ENCODE measurements at regions not wholly inside any gene's neighbourhood (a gene's known extent, or its start where the extent isn't known, plus 50 kb on each side); places are given as distances from the start of the nearest gene placed in this dataset.
"Not testable (repeated sequence)": the region's sequence is repeated elsewhere in the genome, so short reads cannot be mapped to it uniquely, and the experiment has no call there.

DNA sequence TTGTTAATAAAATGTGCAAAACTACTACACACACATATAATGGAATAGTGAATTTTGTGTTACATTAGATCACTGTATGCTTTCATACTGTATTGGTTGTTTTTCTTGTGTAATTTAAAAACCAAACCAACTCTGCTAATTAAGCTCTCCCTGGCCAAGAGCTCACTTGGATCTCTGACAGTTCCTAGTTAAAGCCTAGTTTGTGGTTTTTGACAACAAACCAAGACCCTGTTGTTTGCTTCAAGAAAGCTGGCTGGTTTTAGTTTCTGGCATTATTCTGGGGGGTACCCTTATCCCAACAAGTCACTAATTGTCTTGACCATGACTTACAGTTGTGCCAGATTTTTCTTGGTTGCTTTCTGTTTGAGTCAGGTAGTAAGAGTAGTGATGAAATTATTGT lies 121.4 kb upstream of the CXorf66 start:
- Histone ChIP-seq H3K4me1 (ENCODE audit: control insufficient read depth in 4 of 4, insufficient read depth in 4 of 4, low read length in 3 of 4) (peaks cover 1 to 7% (median 4%) of the 10 kb centered on the region in 4 donors), H3K4me3 (ENCODE audit: low read depth in 1 of 3, low read length in 3 of 3) (no peak overlapping the region), H3K9me3 (ENCODE audit: control insufficient read depth in 4 of 4, low read length in 3 of 4) (no peaks in the 10 kb centered on the region), H3K27me3 (ENCODE audit: control insufficient read depth in 4 of 4, insufficient read depth in 4 of 4, low read length in 3 of 4) (peaks cover 0 to 5% (median 0%) of the 10 kb centered on the region in 4 donors), H3K27ac (ENCODE audit: low read depth in 1 of 2, low read length in 2 of 2) (no peak overlapping the region), H3K9ac (ENCODE audit: low read depth in 1 of 2, low read length in 2 of 2) (no peak overlapping the region), H3K36me3 (ENCODE audit: control insufficient read depth in 4 of 4, insufficient read depth in 3 of 4, low read depth in 1 of 4, low read length in 3 of 4) (no peaks in the 10 kb centered on the region)
- no peak for TF ChIP-seq NR2F2 (IDR thresholded peaks at IDR 0.05)
- TF ChIP-seq HNF4G (IDR thresholded peaks at IDR 0.05): no peak
- TF ChIP-seq SP1 (IDR thresholded peaks at IDR 0.05): no peak
- TF ChIP-seq ZBTB33 (IDR thresholded peaks at IDR 0.05): no peak
- TF ChIP-seq ATF3 (IDR thresholded peaks at IDR 0.05): no peak
- TF ChIP-seq FOXA1 (IDR thresholded peaks at IDR 0.05): no peak
- TF ChIP-seq, protein P1, sequence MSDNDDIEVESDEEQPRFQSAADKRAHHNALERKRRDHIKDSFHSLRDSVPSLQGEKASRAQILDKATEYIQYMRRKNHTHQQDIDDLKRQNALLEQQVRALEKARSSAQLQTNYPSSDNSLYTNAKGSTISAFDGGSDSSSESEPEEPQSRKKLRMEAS (IDR thresholded peaks at IDR 0.05): no peak
- no peak for TF ChIP-seq RAD21 (IDR thresholded peaks at IDR 0.05)
- no peak for TF ChIP-seq FOXA2 (IDR thresholded peaks at IDR 0.05)
- TF ChIP-seq YY1 (IDR thresholded peaks at IDR 0.05): no peak
- no peak for TF ChIP-seq HNF4A (conservative IDR thresholded peaks at IDR 0.05)
- TF ChIP-seq RXRA (IDR thresholded peaks at IDR 0.05): no peak
- TF ChIP-seq EGR1 (IDR thresholded peaks at IDR 0.05; ENCODE audit: low read depth in 2 of 2): no peak
- TF ChIP-seq CTCF (IDR thresholded peaks at IDR 0.05; ENCODE audit: low read depth, low read length, missing input control): no peak
- TF ChIP-seq, protein P2, sequence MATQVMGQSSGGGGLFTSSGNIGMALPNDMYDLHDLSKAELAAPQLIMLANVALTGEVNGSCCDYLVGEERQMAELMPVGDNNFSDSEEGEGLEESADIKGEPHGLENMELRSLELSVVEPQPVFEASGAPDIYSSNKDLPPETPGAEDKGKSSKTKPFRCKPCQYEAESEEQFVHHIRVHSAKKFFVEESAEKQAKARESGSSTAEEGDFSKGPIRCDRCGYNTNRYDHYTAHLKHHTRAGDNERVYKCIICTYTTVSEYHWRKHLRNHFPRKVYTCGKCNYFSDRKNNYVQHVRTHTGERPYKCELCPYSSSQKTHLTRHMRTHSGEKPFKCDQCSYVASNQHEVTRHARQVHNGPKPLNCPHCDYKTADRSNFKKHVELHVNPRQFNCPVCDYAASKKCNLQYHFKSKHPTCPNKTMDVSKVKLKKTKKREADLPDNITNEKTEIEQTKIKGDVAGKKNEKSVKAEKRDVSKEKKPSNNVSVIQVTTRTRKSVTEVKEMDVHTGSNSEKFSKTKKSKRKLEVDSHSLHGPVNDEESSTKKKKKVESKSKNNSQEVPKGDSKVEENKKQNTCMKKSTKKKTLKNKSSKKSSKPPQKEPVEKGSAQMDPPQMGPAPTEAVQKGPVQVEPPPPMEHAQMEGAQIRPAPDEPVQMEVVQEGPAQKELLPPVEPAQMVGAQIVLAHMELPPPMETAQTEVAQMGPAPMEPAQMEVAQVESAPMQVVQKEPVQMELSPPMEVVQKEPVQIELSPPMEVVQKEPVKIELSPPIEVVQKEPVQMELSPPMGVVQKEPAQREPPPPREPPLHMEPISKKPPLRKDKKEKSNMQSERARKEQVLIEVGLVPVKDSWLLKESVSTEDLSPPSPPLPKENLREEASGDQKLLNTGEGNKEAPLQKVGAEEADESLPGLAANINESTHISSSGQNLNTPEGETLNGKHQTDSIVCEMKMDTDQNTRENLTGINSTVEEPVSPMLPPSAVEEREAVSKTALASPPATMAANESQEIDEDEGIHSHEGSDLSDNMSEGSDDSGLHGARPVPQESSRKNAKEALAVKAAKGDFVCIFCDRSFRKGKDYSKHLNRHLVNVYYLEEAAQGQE (IDR thresholded peaks at IDR 0.05): no peak
- TF ChIP-seq JUND (IDR thresholded peaks at IDR 0.05): no peak
- TF ChIP-seq GABPA (IDR thresholded peaks at IDR 0.05 in 1 of 2, conservative IDR thresholded peaks at IDR 0.05 in 1 of 2): no peak
- no peak for DNase-seq (ENCODE audit: low spot score)

- not testable (repeated sequence) for H3K27me3 ChIP-seq (ENCODE audit: control insufficient read depth in 4 of 4, insufficient read depth in 4 of 4, low read length in 3 of 4); H3K9me3 ChIP-seq (ENCODE audit: control insufficient read depth in 4 of 4, low read length in 3 of 4); H3K36me3 ChIP-seq (ENCODE audit: control insufficient read depth in 4 of 4, insufficient read depth in 3 of 4, low read depth in 1 of 4, low read length in 3 of 4); DNase-seq (ENCODE audit: low spot score); H3K4me1 ChIP-seq (ENCODE audit: control insufficient read depth in 4 of 4, insufficient read depth in 4 of 4, low read length in 3 of 4); H3K9ac ChIP-seq (ENCODE audit: low read depth in 1 of 2, low read length in 2 of 2); H3K27ac ChIP-seq (ENCODE audit: low read depth in 1 of 2, low read length in 2 of 2); H3K4me3 ChIP-seq (ENCODE audit: low read depth in 1 of 3, low read length in 3 of 3)
- WGBS: no CpG with 5 or more reads among the region's 2 CpGs
Observed at GRCh38 chrX:140074851-140075250, 109.5 kb upstream of the CXorf66 start.
